Activated T-cell treated with anti-CD3 and anti-CD28 coated beads, Interleukin-2, amount 50 U/mL, for 4 hours (primary cell): ENCODE measurements at regions not wholly inside any gene's neighbourhood (a gene's known extent, or its start where the extent isn't known, plus 50 kb on each side); places are given as distances from the start of the nearest gene placed in this dataset.

Experiments
- ATAC-seq, 2 donors: fragments of 200-7000 bp; cut with Tn5 transposase; one replicate each; pipeline ENCODE4 v1.10.0; 2021
- DNase-seq: peaks from one replicate; pipeline ENCODE4 v3.0.0-alpha.2; 2020
- H3K27me3 Mint-ChIP-seq: one replicate; pipeline ENCODE4 v1.8.0; 2021; ENCODE audit warnings: low read depth, mixed read lengths
- H3K36me3 Mint-ChIP-seq: one replicate; pipeline ENCODE4 v1.8.0; 2022; ENCODE audit warnings: mixed read lengths; ENCODE audit not compliant: insufficient read depth
- H3K4me1 Mint-ChIP-seq: one replicate; pipeline ENCODE4 v1.8.0; 2021; ENCODE audit warnings: low read depth, mixed read lengths
- H3K4me3 Mint-ChIP-seq: one replicate; pipeline ENCODE4 v1.8.0; 2021; ENCODE audit warnings: mild to moderate bottlenecking, moderate library complexity, mixed read lengths
- H3K9me3 Mint-ChIP-seq: one replicate; pipeline ENCODE4 v1.8.0; 2021; ENCODE audit warnings: mixed read lengths

GRCh38 chr20:16978497-16978896 lies 230.3 kb downstream of the OTOR start:
- Mint-ChIP-seq H3K4me1 (no peaks in the 10 kb centered on the region), H3K27me3 (no peaks in the 10 kb centered on the region), H3K4me3 (no peak overlapping the region), H3K9me3 (peaks cover 8% of the 10 kb centered on the region), H3K36me3 (no peaks in the 10 kb centered on the region)
- ATAC-seq (no peak), DNase-seq (no peak)

DNA sequence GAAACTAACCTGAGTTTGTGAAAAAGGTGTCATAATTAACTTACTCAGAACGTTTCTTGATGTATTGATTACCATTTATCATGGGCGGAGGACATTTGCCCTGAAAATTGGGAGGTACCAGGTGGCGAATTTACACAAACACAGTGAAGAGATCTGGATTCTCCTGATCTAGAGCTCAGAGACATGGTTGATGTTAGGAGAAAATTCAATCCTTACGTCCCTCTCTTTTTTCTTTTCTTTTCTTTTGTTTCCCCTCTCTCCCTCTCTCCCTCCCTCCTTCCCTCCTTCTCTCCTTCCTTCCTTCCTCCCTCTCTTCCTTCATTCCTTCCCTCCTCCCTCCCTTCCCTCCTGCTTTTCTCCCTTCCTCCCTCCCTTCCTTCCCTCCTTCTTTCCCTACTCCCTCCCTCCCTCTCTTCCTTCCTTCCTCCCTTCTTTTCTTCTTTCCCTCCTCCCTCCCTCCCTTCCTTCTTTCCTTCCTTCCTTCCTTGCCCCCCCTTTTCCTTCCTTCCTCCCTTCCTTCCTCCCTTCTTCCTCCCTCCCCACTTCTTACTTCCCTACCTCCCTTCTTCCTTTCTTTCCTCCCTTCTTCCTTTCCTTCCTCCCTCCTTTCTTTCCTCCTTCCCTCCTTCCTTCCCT lies 234.1 kb downstream of the OTOR start:
- Mint-ChIP-seq H3K4me3 (no peak overlapping the region), H3K27me3 (no peaks in the 10 kb centered on the region), H3K36me3 (no peaks in the 10 kb centered on the region), H3K4me1 (no peaks in the 10 kb centered on the region), H3K9me3 (peaks cover 11% of the 10 kb centered on the region)
- no peak for DNase-seq
- ATAC-seq: no peak

DNA sequence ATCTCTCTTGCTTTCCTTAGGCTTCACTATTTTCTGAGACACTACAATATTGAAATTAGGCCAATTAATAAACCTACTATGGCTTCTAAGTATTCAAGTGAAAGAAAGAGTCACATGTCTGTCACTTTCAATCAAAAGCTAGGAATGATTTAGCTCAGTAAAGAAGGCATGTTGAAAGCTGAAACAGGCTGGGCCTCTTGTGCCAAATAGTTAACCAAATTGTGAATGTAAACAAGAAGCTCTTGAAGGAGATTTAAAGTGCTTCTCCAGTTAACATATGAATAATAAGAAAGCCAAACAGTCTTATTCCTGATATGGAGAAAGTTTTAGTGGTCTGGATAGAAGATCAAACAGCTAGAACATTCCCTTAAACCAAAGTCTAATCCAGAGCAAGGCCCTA lies 236.3 kb downstream of the OTOR start:
- no peaks in the 10 kb centered on the region for H3K27me3 Mint-ChIP-seq
- DNase-seq (no peak), ATAC-seq (no peak)
- no peaks in the 10 kb centered on the region for H3K4me1 Mint-ChIP-seq
- peaks cover 6% of the 10 kb centered on the region for H3K9me3 Mint-ChIP-seq
- no peaks in the 10 kb centered on the region for H3K36me3 Mint-ChIP-seq
- H3K4me3 Mint-ChIP-seq: no peak overlapping the region

DNA sequence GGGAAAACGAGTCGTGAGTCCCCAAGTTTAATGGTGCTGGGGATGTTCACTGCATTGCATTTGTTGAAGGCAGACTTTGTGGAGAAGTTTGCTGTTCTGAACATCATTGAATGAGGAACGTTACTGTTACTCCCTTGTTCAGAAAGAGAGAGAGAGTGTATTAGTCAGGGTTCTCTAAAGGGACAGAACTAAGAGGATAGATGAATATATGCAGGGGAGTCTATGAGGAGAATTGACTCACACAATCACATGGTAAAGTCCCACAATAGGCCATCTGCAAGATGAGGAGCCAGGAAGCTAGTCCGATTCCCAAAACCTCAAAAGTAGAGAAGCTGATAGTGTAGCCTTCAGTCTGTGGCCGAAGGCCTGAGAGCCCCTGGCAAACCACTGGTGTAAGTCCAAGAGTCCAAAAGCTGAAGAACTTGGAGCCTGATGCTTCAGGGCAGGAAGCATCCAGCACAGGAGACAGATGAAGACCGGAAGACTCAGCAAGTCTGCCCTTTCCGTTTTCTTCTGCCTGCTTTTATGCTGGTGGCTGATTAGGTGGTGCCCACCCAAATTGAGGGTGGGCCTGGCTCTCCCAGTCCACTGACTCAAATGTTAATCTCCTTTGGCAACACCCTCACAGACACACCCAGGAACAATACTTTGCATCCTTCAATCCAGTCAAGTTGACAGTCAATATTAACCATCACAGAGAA lies 223.5 kb upstream of the PCSK2 start:
- no peak for DNase-seq
- Mint-ChIP-seq H3K36me3 (no peaks in the 10 kb centered on the region), H3K4me3 (no peak overlapping the region), H3K4me1 (no peaks in the 10 kb centered on the region), H3K9me3 (peaks cover 3% of the 10 kb centered on the region), H3K27me3 (no peaks in the 10 kb centered on the region)
- no peak for ATAC-seq

GRCh38 chr20:17010181-17010580 lies 216.7 kb upstream of the PCSK2 start:
- DNase-seq: no peak
- ATAC-seq: no peak
- Mint-ChIP-seq H3K4me1 (no peaks in the 10 kb centered on the region), H3K4me3 (no peak overlapping the region), H3K27me3 (no peaks in the 10 kb centered on the region), H3K9me3 (peaks cover 6% of the 10 kb centered on the region), H3K36me3 (no peaks in the 10 kb centered on the region)

DNA sequence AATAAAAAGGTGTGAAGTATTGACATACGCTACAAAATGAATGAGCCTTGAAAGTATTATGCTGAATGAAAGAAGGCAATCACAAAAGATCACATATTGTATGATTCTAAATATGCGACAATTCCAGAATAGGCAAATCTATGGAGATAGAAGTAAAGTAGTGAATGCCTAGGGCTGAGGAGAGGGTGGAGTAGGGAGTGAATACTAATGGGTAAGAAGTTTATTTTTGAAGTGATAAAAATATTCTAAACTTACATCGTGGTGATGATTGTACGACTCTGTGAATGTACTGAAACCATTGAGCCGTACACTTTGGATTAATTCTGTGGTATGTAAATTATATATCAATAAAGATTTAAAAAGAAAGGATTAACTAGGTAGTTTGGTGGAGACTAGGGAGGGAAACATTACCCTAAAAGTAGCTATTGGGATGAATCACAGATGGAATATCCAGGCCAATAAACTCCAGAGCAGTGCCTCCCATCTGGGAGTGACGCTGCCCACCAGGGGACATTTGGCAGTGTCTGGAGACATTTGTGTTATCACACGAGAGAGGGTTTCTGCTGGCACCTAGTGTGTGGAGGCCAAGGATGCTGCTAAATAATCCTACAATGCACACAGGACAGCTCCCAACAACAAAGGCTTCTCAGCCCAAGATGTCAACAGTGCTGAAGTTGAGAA lies 214.2 kb upstream of the PCSK2 start:
- peaks cover 3% of the 10 kb centered on the region for H3K9me3 Mint-ChIP-seq
- no peaks in the 10 kb centered on the region for H3K4me1 Mint-ChIP-seq
- ATAC-seq (no peak), DNase-seq (no peak)
- H3K4me3 Mint-ChIP-seq: no peak overlapping the region
- H3K27me3 Mint-ChIP-seq: no peaks in the 10 kb centered on the region
- H3K36me3 Mint-ChIP-seq: no peaks in the 10 kb centered on the region

DNA sequence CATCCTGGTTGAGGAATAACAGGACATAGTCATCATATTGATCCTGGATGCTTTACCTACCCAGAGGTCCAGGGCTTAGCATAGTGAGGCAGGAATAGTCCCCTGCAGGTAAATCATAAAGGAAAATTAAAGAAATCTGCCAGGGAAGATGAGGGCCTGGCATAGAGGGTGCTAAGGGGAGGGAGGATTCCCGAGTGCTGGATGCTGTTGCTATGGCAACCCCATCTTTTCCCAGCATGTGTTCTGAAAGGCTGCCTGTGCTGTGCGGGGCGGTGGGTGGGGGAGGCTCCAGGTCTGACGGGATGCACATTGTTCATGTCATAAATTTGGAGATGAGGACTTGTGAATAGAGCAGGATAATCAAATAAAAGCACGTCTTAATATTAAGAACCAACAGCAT lies 212.6 kb upstream of the PCSK2 start:
- no peak overlapping the region for H3K4me3 Mint-ChIP-seq
- no peaks in the 10 kb centered on the region for H3K4me1 Mint-ChIP-seq
- ATAC-seq (no peak), DNase-seq (no peak)
- peaks cover 3% of the 10 kb centered on the region for H3K9me3 Mint-ChIP-seq
- no peaks in the 10 kb centered on the region for H3K27me3 Mint-ChIP-seq
- no peaks in the 10 kb centered on the region for H3K36me3 Mint-ChIP-seq

GRCh38 chr20:17014756-17015366 lies 212.0 kb upstream of the PCSK2 start:
- peaks cover 3% of the 10 kb centered on the region for H3K9me3 Mint-ChIP-seq
- H3K4me1 Mint-ChIP-seq: no peaks in the 10 kb centered on the region
- no peak for ATAC-seq
- DNase-seq: no peak
- H3K27me3 Mint-ChIP-seq: no peaks in the 10 kb centered on the region
- H3K4me3 Mint-ChIP-seq: no peak overlapping the region
- no peaks in the 10 kb centered on the region for H3K36me3 Mint-ChIP-seq

- no peak for ATAC-seq
- H3K9me3 Mint-ChIP-seq: peaks cover 3% of the 10 kb centered on the region
- H3K4me3 Mint-ChIP-seq: no peak overlapping the region
- H3K4me1 Mint-ChIP-seq: no peaks in the 10 kb centered on the region
- DNase-seq: no peak
- no peaks in the 10 kb centered on the region for H3K27me3 Mint-ChIP-seq
- no peaks in the 10 kb centered on the region for H3K36me3 Mint-ChIP-seq
These were observed 209.6 kb upstream of the PCSK2 start for GRCh38 chr20:17017232-17017631.

GRCh38 chr20:17021481-17021880 lies 205.4 kb upstream of the PCSK2 start:
- Mint-ChIP-seq H3K9me3 (peaks cover 7% of the 10 kb centered on the region), H3K36me3 (no peaks in the 10 kb centered on the region), H3K4me1 (no peaks in the 10 kb centered on the region), H3K27me3 (no peaks in the 10 kb centered on the region), H3K4me3 (no peak overlapping the region)
- DNase-seq (no peak), ATAC-seq (no peak)

DNA sequence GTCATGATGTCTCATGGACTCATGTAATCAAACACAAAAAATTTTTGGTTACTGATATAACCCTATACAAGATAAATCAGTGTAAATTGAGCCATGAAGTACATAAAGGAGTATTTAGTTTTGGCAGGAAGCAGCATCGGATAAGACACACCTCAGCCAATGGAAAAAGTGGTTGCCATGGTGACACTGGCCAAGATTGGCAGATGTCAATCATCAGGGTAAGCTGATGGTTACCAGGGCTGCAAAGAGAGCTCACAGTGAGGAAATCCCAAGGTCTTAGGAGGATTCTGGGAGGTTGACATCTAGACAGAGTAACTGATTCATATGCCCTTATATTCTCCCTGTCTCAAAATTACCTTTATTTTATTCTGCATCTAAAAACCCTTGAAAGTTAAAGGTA lies 203.8 kb upstream of the PCSK2 start:
- ATAC-seq: no peak
- no peak for DNase-seq
- peaks cover 16% of the 10 kb centered on the region for H3K9me3 Mint-ChIP-seq
- no peaks in the 10 kb centered on the region for H3K4me1 Mint-ChIP-seq
- H3K27me3 Mint-ChIP-seq: no peaks in the 10 kb centered on the region
- H3K4me3 Mint-ChIP-seq: no peak overlapping the region
- no peaks in the 10 kb centered on the region for H3K36me3 Mint-ChIP-seq

DNA sequence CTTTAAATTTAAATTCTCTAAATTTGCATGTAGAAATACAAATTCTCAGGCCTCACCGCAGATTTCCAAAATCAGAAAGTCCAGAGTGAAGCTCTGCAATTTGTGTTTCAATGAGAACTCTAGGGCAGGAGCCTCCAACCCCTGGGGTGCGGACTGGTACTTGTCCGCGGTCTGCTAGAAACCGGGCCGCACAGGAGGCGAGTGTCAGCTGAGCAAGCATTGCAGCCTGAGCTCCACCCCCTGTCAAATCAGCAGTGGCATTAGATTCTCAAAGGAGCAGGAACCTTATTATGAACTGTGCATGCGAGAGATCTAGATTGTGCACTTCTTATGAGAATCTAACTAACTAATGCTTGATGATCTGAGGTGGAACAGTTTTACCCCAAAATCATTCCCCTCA lies 203.0 kb upstream of the PCSK2 start:
- no peak overlapping the region for H3K4me3 Mint-ChIP-seq
- no peak for DNase-seq
- H3K36me3 Mint-ChIP-seq: no peaks in the 10 kb centered on the region
- H3K27me3 Mint-ChIP-seq: no peaks in the 10 kb centered on the region
- H3K4me1 Mint-ChIP-seq: no peaks in the 10 kb centered on the region
- ATAC-seq: no peak
- peaks cover 22% of the 10 kb centered on the region for H3K9me3 Mint-ChIP-seq

- Mint-ChIP-seq H3K36me3 (no peaks in the 10 kb centered on the region), H3K9me3 (peaks cover 26% of the 10 kb centered on the region), H3K4me3 (no peak overlapping the region)
These were observed 202.2 kb upstream of the PCSK2 start for GRCh38 chr20:17024513-17025119.

DNA sequence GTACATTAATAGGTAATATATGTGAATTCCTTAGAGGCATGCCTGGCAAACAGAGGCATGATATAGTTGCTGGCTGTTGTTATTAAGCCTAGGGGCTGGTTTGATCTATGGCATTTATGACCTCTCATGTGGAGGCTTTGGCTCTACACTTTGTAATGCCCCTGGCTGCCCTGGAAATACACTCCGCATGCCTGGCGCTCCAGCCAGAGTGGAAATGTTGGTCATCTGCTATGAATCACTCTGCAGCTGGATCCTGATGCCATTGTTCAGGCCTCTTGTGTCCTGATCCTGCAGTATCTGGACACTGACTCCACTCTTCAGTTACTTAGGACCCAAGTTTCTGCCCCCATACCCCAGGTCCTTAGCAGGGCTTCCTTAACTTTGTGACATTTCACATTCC lies 200.5 kb upstream of the PCSK2 start:
- ATAC-seq (no peak), DNase-seq (no peak)
- Mint-ChIP-seq H3K9me3 (peaks cover 26% of the 10 kb centered on the region), H3K27me3 (no peaks in the 10 kb centered on the region), H3K36me3 (no peaks in the 10 kb centered on the region), H3K4me1 (no peaks in the 10 kb centered on the region), H3K4me3 (no peak overlapping the region)

More at GRCh38 chr20:17024513-17025119, 202.2 kb upstream of the PCSK2 start:
- Mint-ChIP-seq H3K27me3 (no peaks in the 10 kb centered on the region), H3K4me1 (no peaks in the 10 kb centered on the region)
- no peak for DNase-seq
- no peak for ATAC-seq
